GM19468 (cell line): ENCODE measurements at regions not wholly inside any gene's neighbourhood (a gene's known extent, or its start where the extent isn't known, plus 50 kb on each side); places are given as distances from the start of the nearest gene placed in this dataset.

Source experiments
- ATAC-seq: cut with Tn5 transposase; IDR thresholded peaks from one replicate; pipeline ENCODE4 v1.9.1; 2021; ENCODE audit warnings: mild to moderate bottlenecking, moderate library complexity, moderate number of reproducible peaks; ENCODE audit not compliant: unreplicated experiment; ENCODE audit errors: extremely low read depth

DNA sequence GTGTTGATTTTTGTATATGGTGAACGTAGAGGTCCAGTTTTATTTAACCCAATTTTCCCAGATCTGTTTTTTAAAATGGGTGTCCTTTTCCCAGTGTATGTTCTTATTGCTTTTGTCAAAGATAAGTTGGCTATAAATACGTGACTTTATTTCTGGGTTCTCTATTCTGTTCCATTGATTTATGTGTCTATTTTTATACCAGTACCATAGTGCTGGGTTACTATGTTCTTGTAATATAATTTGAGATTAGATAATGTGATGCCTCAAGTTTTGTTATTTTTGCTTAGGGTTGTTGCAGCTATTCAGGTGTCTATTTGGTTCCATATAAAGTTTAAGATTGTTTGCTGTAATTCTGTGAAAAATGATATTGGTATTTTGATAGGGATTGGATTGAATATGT lies 749.1 kb upstream of the GRIA3 start:
- ATAC-seq, result no peak

DNA sequence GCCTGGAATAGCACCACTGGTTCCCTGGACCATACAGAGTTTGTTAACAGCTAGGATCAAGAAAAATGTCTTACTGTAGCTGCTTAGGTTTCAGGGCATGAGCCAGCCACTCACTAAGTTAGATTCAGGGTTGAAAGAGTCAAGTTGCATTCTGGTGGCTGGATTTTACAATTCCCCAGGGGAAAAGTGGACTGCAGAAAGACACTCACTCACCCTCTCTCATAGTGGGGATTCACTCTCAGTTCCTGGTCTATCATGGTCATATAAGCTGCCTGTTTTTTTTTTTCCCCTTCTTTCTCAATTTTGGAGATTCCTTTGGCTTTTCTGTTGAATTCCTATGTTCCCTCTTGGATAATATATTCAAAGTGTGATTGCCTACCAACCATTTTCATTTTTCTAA lies 744.2 kb upstream of the GRIA3 start:
- ATAC-seq, result no peak

DNA sequence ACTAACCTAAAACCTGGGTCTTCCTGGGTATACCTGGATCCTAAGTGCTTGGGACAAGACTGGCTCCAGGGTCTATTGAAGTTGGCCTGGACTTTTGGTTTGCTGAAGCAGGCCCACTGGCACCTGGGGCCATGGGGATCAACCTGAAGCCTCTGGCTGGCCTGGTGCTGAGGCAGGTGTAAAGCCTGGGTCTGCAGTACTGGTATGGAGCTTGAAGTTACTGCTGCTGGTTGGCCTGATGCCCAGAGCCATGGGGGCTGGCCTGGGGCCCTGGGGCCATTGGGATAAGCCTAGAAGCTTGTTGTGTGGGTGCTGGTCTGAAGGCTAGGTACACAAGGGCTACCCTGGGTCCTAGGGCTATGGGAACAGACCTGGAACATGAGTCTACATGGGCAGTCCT lies 743.2 kb upstream of the GRIA3 start:
- no peak for ATAC-seq

DNA sequence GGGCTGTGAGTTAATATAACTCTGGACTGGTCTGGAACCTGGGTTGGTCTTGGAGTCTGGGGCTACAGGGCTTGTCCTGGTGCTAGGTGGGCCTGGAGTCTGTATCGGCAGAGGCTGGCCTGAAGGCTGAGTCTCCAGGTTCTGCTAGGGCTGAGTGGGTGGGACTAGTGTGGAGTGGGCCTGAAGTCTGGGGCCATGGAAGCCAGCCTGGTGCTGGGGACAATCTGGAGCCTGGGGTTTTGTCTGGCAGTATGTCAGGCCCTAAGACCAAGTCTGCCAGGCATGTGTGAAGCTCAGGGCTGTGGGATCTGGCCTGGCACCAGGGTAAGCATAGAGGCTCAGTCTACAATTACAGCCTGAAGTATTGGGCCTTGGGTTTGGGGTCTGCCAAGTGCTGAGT lies 742.6 kb upstream of the GRIA3 start:
- no peak for ATAC-seq

DNA sequence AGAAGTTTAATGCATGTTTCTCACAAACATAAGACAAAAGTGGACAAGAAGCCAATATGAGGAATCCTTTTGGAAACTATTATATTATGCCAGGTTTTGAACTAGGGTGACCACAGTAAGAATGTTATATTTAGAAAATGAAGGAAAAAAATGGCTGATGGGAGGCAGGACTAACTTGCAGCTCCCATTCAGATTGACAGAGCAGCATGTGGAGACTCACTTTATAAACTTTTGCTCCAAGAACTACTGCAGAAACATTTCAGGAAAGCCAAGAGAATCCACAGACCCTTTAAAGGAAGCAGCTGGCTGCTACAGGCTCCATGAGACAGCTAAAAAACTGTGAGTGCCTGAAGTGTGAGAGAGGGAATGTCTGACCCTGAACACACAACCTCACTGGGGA lies 738.6 kb upstream of the GRIA3 start:
- ATAC-seq, result no peak

DNA sequence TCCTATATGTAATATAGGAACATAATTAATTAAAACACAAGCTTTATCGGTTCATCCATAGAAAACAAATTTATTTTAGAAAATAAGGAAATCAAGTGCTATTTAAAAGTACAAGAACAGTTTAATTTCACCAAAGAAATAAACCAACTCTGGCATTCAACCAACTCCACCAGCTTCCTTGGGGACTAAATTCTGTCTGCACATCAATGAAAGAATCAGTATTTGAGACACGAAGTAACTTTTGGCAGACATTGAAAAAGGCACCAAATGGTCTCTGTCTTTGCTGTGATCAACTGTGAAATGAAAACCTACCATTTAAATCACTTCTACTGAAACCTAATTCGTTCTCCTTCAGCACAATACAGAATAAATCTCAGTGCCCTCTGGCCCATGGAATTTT lies 719.7 kb upstream of the GRIA3 start:
- ATAC-seq, result no peak

DNA sequence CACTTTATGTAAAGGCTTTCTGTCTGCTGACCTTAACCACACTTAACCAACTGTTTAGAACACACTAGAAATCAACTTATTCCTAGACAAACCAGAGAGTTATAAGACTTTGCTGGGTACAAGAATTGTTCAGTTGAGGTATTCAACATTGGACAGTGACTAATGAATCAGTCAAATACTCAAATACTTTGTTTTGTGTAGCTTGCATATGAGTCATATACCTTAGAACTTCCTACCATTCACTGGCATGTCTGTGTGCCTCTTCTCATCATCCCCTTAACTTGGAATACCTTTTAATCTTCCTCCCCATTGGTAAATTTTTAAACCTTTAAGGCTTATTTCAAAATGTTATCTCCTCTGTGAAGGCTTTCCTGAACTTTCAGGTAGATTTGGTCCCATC lies 708.8 kb upstream of the GRIA3 start:
- no peak for ATAC-seq

DNA sequence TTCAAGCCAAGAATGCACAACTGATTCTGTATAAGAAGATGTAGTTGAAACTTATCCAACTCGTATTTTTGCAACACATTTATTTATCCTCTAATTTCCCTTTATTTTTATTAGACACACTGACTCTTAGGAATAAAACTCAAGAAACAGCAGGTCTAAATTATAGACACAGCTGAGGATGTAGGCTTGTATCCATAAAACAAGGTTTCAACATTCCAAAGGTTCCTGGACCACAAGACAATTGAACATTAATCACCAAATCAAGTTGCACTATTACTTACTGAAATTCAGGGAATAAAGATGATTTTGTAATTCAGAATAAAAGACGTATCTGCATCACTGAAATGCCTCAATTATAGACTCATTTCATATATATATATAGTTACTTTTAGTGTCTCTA lies 683.5 kb upstream of the GRIA3 start:
- ATAC-seq, result no peak

DNA sequence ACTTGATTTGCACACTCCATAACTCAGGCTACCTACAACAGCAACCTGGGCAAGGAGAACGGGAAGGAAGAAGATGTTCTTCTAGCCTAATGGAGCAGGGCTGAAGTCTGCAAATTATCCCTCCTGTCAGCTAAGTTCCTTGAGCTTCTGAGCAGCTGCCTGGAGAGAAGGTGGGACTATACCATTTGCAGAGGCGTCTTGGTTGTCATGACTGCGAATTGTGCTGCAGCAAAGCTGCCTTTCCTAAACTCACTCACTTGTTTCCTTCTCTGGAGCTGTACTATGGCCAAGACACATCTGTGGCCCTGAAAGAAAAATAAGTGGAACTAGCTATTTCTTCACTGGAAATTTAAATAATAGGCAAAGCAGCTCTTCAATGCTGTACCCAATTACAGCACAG lies 682.4 kb upstream of the GRIA3 start:
- ATAC-seq, result no peak

DNA sequence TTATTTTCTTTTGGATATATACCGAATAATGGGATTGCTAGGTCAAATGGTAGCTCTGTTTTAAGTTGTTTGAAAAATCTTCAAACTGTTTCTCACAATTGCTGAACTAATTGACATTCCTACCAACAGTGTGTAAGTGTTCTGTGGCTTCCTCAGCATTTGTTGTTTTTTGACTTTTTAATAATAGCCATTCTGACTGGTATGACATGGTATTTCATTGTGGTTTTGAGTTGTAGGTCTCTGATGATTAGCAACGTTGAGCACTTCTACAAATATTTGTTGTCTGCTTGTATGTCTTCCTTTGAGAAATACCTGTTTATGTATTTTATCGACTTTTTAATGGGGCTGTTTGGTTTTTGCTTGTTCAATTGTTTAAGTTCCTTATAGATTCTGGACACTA lies 680.1 kb upstream of the GRIA3 start:
- ATAC-seq, result no peak

DNA sequence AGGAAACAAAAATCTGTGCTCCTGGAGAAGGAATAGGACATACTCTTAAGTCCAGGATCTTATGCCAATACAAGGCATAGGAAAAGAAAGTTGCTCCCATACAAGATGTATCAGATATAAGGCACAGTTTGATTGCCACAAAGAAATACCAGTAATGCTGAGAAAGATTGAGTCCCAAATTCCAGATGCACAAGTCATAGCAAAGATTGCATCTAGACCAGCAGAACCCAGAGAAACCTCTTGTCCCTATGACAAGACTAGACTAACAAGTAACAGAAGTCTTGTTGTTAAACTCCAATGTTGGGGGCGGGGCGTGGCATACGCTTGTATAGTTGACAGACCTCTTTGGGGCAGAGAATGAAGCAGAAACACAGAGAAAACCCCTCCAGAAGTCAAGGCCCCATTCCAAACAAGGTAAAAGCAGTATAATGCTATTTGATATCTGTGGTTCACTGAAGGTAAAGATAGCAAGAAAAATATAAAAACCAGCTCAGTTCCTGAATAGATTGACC lies 671.5 kb upstream of the GRIA3 start:
- no peak for ATAC-seq

DNA sequence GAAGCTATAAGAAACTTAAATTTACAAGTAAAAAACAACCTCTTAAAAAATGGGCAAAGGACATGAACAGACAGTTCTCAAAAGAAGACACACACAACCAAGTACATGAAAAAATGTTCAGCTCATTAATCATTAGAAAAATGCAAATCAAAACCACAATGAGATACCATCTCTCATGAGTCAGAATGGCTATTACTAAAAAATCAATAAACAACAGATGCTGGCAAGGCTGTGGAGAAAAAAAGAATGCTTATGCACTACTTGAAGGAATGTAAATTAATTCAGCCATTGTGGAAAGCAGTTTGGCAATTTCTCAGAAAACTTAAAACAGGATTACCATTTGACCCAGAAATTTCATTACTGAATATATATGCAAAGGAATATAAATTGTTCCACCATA lies 666.3 kb upstream of the GRIA3 start:
- ATAC-seq, result no peak

DNA sequence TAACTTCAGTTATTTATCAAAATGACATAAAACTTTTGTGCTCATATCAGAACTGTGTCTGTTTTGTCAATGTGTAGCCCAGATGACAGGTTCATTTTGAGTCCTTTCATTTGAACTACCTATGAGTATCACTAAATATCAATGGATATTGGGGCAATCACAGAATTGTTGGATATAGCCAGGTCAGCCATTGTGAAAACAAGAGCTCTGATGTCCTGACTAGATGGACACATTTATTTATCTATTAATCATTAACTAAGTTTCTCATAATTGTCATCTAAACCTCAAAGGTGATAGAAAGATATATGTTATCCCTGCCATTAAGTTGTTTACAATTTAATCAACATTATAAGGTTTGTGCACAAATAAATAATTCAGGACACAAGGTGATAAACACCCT lies 638.3 kb upstream of the GRIA3 start:
- ATAC-seq, result no peak

DNA sequence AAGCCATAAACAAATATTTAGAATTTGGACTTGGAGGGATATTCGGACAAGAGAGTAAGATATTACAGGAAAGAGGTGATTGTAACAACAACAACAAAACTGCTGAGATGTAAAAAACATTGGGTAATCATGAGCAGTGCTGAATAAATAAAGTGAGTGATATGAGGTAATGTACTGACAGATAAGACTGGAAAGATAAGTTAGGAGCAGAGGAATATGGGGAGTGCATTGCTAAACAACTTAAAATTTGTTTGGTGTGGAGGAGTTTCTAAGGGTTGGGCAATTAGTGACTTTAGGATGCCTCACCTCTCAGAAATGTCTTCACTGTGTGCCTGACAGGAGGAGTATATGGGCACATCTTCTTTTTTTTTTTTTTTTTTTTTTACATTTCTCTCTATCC lies 637.8 kb upstream of the GRIA3 start:
- ATAC-seq, result no peak

DNA sequence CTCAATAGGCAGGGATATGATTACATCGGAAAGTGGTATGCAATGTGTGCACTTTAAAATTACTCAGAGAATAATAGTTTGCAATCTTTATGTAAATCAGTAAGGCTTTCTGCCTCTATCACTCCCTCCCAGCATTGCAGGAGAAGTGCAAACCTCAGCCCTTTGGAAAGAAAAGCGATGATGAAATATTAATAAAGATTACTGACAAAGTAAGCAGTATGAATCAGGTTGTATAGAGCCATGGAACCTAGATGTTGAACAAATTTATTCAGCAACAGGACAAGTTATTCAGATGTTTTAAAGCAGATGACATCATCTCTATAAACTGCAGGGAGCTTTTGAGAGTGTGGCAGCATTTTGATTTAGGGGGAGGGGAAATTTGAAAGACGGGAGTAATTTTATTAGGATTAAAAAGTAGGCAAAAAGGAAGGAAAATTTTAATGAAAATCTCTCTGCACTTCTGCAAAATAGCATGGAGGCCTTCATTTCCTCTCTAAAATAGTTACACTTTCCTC lies 631.7 kb upstream of the GRIA3 start:
- ATAC-seq, result no peak

DNA sequence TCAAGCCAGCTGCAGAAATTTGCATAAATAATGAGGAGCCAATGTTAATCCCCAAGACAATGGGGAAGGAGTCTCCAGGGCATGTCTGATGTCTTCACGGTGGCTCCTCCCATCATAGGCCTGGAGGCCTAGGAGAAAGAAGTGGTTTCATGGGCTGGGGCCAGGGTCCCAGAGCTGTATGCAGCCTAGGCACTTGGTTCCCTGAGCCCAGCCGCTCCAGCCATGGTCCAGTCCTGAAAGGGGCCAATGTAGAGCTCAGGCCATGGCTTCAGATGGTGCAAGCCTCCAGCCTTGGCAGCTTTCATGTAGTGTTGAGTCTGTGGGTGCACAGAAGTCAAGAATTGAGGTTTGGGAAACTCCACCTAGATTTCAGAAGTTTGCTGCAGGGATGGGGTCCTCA lies 628.2 kb upstream of the GRIA3 start:
- no peak for ATAC-seq

DNA sequence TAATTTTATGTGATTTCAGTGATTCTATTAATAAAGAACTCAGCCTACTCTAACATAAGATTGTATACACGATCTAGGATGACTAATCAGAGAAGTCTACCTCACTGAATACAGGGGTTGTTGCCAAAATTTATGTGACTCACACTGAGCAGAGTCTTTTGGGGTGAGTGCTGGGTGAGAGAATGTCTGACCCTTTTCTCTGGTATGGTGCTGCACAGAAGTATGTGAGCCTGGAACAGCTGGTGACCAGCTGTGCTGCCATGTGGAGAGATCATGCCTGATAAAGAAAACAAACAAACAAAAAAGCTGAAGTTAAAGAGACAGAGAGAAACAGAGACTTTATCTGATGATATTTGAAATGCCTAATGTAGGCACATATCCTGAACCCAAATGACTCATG lies 618.1 kb upstream of the GRIA3 start:
- no peak for ATAC-seq

DNA sequence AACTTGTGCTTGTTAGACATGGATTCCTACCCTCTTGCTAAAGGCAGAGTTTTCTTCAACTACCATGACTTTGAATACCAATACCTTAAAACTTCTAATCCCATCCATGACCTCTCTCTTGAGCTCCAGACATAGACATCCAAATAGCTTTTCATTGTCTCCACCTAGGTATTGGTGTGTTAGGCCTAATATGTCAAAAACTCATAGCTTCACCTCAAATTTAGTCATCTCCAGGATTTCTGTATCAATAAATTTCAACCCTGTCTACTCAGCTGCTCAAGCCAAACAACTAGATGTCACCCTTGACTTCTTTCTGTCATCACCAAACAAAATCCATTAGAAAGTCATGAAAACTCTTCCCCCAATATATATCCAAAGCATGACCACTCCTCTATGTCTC lies 617.7 kb upstream of the GRIA3 start:
- ATAC-seq, result no peak

DNA sequence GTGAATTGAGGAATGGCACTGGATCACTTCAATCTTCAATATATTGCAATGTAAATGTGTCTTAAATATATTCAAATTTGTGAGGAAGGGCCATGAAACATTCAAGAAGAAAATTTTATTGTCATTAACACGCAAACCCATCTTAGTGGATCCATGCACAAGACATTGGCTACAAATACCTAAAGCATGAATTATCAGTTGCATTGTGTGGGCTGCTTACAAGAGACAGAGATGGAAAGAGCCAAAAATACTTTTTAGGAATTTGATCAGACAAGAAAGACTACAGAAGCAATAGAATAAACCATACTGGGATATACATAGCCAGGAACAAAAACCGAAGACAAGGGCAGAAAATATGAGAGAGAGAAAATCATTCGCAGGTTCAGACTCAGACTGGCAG lies 616.2 kb upstream of the GRIA3 start:
- no peak for ATAC-seq

DNA sequence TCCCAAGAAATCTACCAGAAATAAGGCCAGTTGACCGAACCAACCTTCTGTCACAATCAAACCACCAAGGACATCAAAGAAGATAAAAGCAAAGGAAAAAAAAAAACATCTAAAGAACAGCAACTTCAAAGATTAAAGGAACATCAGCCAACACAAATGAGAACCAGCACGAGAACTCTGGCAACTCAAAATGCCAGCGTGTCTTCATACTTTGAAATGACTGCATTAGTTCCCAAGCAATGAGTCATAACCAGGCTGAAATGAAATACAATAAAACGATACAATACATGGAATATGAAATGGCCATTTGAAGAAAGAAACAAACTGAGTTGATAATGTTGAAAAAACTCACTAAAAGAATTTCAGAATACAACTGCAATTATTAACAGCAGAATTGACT lies 611.6 kb upstream of the GRIA3 start:
- no peak for ATAC-seq

DNA sequence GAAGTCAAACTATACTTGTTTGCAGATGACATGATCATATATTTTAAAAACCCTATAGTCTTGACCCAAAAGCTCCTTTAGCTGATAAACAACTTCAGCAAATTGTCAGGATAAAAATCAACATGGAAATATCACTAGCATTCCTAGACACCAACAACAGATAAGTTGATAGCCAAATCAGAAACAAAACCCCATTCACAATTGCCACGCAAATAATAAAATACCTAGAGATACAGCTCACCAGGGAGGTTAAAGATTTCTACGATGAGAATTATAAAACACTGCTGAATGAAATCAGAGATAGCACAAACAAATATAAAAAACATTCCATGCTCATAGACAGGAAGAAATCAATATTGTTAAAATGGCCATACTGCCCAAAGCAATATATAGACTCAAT lies 605.0 kb upstream of the GRIA3 start:
- ATAC-seq, result no peak

DNA sequence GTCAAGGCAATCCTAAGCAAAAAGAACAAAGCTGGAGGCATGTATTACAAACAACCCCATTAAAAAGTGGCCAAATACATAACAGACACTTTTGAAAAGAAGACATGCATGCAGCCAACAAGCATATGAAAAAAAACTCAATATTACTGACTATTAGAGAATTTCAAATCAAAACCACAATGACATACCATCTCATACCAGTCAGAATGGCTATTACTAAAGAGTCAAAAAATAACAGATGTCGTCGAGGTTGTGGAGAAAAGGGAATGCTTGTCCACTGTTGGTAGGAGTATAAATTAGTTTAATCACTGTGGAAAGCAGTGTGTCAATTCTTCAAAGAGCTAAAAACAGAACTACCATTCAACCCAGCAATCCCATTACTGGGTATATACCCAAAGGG lies 604.6 kb upstream of the GRIA3 start:
- ATAC-seq, result no peak
